GM12878 (cell line): ENCODE measurements at regions not wholly inside any gene's neighbourhood (a gene's known extent, or its start where the extent isn't known, plus 50 kb on each side); places are given as distances from the start of the nearest gene placed in this dataset.

ENCODE experiments used
- BHLHE40 ChIP-seq, 2 experiments: fragments of 450-650 bp in 1 of 2; IDR thresholded peaks; 2 replicates each; pipeline ENCODE4 v1.6.1; 2011 to 2017; ENCODE audit warnings: low read depth in 2 of 2, borderline replicate concordance in 1 of 2, improper control_type of control experiment in 1 of 2, low read length in 1 of 2, mild to moderate bottlenecking in 1 of 2
- BRCA1 ChIP-seq: IDR thresholded peaks from 2 replicates; pipeline ENCODE4 v1.6.1; 2011; ENCODE audit warnings: low read depth, low read length, improper control_type of control experiment
- CBX5 ChIP-seq: sonication (generic); IDR thresholded peaks from 2 replicates; pipeline ENCODE4 v1.6.1; 2016; ENCODE audit warnings: low read depth, moderate library complexity, mild to moderate bottlenecking, inconsistent platforms
- CTCF ChIP-seq, 3 experiments: IDR thresholded peaks in 2 of 3; conservative IDR thresholded peaks in 1 of 3; 2 replicates each; pipeline ENCODE4 v1.5.1; 2011; ENCODE audit warnings: low read depth in 3 of 3, low read length in 3 of 3, mild to moderate bottlenecking in 3 of 3, control low read depth in 2 of 3, moderate library complexity in 2 of 3, inconsistent platforms in 1 of 3, mixed read lengths in 1 of 3; ENCODE audit not compliant: control insufficient read depth in 2 of 3, insufficient read depth in 1 of 3; ENCODE audit errors: extremely low read depth in 1 of 3
- EP300 ChIP-seq, 2 experiments: fragments of 150-350 bp in 1 of 2; IDR thresholded peaks; 2 replicates each; pipeline ENCODE4 v1.6.1; 2011 to 2012; ENCODE audit warnings: low read depth in 2 of 2, low read length in 2 of 2, borderline replicate concordance in 1 of 2, improper control_type of control experiment in 1 of 2, inconsistent platforms in 1 of 2; ENCODE audit not compliant: control insufficient read depth in 1 of 2
- FOS ChIP-seq: IDR thresholded peaks from 3 replicates; pipeline ENCODE4 v1.6.1; 2011; ENCODE audit warnings: borderline replicate concordance; ENCODE audit not compliant: insufficient read length; ENCODE audit errors: extremely low read depth
- IRF4 ChIP-seq: IDR thresholded peaks from 2 replicates; pipeline ENCODE4 v1.6.1; 2011; ENCODE audit warnings: low read depth, low read length
- NKRF ChIP-seq: fragments of 450-650 bp; conservative IDR thresholded peaks from 2 replicates; pipeline ENCODE4 v1.6.1; 2017; ENCODE audit warnings: mild to moderate bottlenecking, moderate library complexity
- POU2F2 ChIP-seq: IDR thresholded peaks from 3 replicates; pipeline ENCODE4 v1.6.1; 2011; ENCODE audit warnings: low read depth, mild to moderate bottlenecking, low read length, borderline replicate concordance
- RCOR1 ChIP-seq: conservative IDR thresholded peaks from 2 replicates; pipeline ENCODE4 v1.6.1; 2012; ENCODE audit warnings: low read depth, low read length, improper control_type of control experiment
- SIN3A ChIP-seq: IDR thresholded peaks from 2 replicates; pipeline ENCODE4 v1.6.1; 2012; ENCODE audit warnings: low read depth, low read length, improper control_type of control experiment
- SMAD5 ChIP-seq: IDR thresholded peaks from 2 replicates; pipeline ENCODE4 v1.6.1; 2016; ENCODE audit warnings: antibody characterized with exemption, low read depth
- TCF12 ChIP-seq: IDR thresholded peaks from 2 replicates; pipeline ENCODE4 v1.6.1; 2011; ENCODE audit warnings: low read depth, mild to moderate bottlenecking, low read length
- TCF3 ChIP-seq: IDR thresholded peaks from 2 replicates; pipeline ENCODE4 v1.6.1; 2012; ENCODE audit warnings: low read depth, mild to moderate bottlenecking, low read length, borderline replicate concordance; ENCODE audit not compliant: insufficient read depth
- WRNIP1 ChIP-seq: IDR thresholded peaks from 2 replicates; pipeline ENCODE4 v1.6.1; 2011; ENCODE audit warnings: low read depth, low read length, improper control_type of control experiment, borderline replicate concordance
- ZBTB4 ChIP-seq: fragments of 450-650 bp; formaldehyde crosslinking; IDR thresholded peaks from 2 replicates; pipeline ENCODE4 v1.4.0; 2022; ENCODE audit warnings: mild to moderate bottlenecking, moderate library complexity
- ZNF687 ChIP-seq: fragments of 450-650 bp; IDR thresholded peaks from 2 replicates; pipeline ENCODE4 v1.6.1; 2017; ENCODE audit warnings: mild to moderate bottlenecking, moderate library complexity

- TF ChIP-seq SIN3A (no peak), TCF3 (no peak), IRF4 (no peak), ZNF687 (peak; percentile 57), BHLHE40 (IDR thresholded peaks at IDR 0.05; ENCODE audit: borderline replicate concordance in 1 of 2, low read depth in 2 of 2, low read length in 1 of 2) (0 out of 4 replicates have a peak, but pooled peaks of 1 of the 2 experiments have one; percentile 40), TCF12 (no peak), NKRF (no peak), CBX5 (no peak), ZBTB4 (no peak), WRNIP1 (no peak), SMAD5 (no peak), RCOR1 (no peak), POU2F2 (peak; percentile 71; the same call in 1 of the 3 replicates), EP300 (IDR thresholded peaks at IDR 0.05; ENCODE audit: borderline replicate concordance in 1 of 2, control insufficient read depth in 1 of 2, low read depth in 2 of 2, low read length in 2 of 2) (0 out of 4 replicates have a peak, but pooled peaks of 1 of the 2 experiments have one; percentile 37), FOS (no peak), CTCF (IDR thresholded peaks at IDR 0.05 in 2 of 3, conservative IDR thresholded peaks at IDR 0.05 in 1 of 3; ENCODE audit: control insufficient read depth in 2 of 3, extremely low read depth in 1 of 3, insufficient read depth in 1 of 3, low read depth in 3 of 3, low read length in 3 of 3) (0 out of 6 replicates have a peak, but pooled peaks of 1 of the 3 experiments have one; percentile 3), BRCA1 (no peak)
Observed at GRCh38 chr11:31943056-31943780, 132.1 kb upstream of the PAX6 start (continued).
